Glomerular endothelial cell (primary cell): ENCODE measurements at regions not wholly inside any gene's neighbourhood (a gene's known extent, or its start where the extent isn't known, plus 50 kb on each side); places are given as distances from the start of the nearest gene placed in this dataset.

Source experiments
- DNase-seq: peaks from one replicate; pipeline ENCODE4 v3.0.0-alpha.2; 2011; ENCODE audit warnings: low read depth, low spot score; ENCODE audit errors: extremely low read depth

DNA sequence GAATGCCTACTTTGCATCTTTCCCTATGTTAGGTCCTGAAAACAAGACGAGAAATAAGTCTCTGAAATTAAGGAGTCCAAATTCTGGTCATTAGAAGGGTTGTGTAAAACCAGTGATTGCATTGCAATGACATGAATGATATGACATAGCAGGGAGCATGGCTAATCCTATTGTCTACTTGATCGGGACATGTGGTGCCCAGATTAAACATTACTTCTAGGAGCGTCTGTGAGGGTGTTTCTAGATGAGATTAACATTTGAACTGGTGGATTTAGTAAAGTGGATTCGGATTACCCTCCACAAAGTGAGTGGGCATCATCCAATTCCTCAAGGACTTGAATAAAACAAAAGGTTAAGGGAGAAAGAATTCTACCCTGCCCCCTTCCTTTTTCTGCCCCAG, 434.9 kb upstream of the KLF6 start:
- DNase-seq = no peak

DNA sequence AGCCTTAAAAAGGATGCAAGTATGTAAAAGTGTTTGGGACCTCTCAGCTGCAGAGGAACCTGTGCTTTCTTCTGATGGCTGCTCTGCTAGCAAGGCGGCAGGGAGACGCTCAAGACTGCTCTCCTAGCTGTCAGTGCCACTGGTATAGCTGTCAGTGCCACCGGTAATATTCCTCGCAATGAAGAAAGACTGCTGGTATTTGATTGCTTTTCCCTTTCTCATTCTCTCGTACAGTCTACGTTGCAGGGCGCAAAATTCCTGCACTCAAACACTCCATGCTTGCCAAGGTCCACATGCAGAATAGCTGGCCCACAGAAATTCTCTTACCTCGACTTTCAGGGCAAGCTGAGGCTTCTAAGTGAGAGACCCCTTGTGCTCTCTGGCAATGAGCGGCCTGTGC, 432.6 kb upstream of the KLF6 start:
- no peak for DNase-seq

DNA sequence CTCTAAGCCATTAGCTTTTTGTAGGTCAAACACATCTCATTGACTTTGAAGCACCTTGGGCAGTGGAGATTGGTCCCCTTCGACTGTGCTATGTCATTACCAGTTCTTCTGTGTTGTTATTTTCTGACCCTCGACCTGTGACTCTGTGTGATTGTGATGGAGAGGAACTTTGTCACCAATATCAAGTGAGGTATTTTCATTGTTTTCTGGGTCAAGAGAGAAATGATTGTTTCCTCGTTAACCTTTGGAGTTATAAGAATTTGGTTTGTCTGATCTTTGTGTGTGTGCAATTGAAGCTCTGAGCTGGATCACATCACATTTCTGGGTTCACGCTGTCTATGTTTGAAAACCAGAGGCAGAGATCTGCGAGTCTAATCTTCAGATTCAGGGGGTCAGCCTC, 432.2 kb upstream of the KLF6 start:
- no peak for DNase-seq

GRCh38 chr10:4216726-4217125, 431.7 kb upstream of the KLF6 start:
- DNase-seq = no peak

DNA sequence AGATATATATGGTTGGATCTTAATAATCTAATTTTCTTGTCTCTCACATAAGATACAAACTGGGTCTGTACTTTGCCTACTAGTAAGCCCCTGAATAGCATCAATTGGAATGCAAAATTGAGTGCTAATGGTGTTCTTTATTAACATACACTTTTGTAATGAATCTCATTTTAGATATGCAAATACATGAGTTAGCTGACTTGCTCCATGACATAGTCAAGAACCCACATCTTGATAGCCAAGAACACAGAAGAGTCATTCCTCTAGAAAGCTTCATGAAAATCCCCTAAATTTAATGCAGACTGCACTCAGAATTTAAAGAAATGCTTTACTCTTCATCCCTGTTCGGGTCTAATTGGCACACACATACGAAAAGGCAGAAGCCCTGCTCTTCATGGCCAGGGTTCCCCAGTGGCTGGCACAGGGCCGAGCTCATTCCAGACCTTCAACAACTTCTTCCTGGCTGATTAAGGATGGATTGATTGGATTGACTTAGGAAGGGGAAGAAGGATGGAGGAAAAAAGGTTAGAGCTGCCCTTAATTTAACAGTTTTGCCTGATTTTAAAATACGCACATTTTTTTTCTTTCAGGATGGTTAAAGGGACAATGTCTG, 431.1 kb upstream of the KLF6 start:
- no peak for DNase-seq

DNA sequence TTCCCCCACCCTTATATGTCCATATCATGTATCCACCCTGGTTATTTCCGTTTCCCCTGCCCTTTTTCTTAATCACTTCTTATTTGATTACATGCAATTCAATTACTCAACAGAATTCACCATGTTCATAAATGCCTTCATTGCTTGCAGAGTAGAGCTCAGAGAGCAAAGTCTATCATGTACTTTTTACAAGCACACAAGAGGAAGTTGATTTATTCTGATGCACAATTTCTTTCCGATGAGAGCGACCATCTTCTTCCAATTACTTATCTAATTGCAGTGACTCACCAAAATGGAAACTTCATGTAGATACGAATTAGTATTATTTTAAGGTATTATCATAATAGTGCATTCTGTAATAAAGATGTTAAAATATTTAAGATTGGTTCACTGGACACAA, 430.5 kb upstream of the KLF6 start:
- DNase-seq = no peak

GRCh38 chr10:4214908-4215307, 429.9 kb upstream of the KLF6 start:
- no peak for DNase-seq

GRCh38 chr10:4213441-4213840, 428.4 kb upstream of the KLF6 start:
- no peak for DNase-seq

DNA sequence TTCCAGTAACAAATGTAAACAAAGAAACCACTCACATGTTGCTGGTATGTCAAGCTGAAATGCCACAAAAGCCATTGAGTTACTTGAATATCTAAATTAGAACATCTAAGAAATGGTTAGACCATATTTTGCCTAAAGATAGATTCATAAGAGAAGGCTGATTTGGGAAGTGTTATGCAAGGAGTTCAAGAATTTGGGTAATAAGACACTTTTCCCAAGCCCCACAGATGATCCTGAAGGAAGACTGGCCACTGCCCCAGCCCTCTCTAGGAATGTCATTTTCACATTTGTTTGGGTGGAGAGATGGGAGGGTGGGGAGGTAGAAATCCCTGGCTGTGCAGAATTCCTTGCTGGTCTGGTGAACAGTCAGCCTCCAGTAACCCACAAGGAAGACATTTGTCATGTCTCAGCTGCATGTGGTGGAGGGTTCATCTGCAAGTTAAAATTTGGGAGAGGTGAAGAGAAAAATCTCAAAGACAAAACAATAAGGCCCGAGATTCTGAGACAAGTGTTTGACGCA, 427.2 kb upstream of the KLF6 start:
- no peak for DNase-seq

DNA sequence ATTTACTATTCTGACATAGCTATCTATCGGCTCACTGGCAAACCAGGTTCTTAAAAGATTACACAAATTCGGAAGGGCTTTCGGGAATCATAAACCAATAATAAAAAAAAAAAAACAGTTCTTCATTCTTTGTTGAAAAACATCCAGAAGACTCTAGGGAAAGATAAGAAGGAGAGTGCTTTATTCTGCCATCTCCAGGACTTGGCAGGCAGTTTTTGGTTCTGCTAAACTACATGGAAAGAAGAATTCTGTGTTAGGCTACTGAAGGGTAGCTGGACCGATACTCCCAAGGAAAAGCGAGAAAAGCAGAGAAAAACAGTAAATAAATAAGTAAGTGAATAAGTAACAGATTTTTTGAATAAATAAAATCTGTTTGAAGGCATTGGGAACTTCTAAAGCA, 423.5 kb upstream of the KLF6 start:
- DNase-seq = no peak

DNA sequence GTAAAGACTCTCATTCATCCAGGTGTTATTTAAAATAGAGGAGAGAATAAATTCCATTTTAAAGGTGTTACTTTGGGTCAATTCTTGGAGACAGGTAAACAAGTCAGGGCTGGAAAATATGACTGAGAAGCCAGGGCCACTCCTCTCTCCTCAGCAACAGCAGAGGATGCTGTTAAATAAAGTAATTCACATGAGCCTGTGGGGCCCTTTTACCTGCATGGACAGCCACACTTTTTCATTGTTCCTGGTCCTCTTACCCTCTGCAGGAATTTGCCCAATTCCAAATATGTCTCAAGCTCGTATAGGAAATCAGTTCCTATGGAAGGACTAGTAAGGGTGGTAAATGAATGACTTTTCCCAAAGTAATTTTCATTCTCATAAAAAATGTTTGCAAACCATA, 420.1 kb upstream of the KLF6 start:
- no peak for DNase-seq

DNA sequence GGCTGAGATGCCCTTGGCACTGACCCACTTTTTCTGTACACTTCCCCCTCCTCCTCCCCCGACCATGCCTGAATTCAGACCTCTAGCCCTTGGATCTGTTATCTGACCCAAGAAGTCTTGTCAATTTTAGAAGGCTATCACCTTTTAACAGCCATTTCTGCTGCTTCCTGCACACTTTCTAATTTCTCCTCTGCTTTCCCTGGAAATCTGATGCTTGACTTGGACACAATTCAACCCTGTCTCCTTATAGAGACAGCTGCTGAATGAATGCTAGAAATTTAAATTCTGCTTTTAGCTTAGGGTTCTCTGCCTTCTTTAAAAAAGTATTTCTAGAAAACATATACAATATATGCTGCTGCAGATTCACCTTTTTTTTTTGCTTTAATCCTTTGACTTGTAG, 417.9 kb upstream of the KLF6 start:
- no peak for DNase-seq

DNA sequence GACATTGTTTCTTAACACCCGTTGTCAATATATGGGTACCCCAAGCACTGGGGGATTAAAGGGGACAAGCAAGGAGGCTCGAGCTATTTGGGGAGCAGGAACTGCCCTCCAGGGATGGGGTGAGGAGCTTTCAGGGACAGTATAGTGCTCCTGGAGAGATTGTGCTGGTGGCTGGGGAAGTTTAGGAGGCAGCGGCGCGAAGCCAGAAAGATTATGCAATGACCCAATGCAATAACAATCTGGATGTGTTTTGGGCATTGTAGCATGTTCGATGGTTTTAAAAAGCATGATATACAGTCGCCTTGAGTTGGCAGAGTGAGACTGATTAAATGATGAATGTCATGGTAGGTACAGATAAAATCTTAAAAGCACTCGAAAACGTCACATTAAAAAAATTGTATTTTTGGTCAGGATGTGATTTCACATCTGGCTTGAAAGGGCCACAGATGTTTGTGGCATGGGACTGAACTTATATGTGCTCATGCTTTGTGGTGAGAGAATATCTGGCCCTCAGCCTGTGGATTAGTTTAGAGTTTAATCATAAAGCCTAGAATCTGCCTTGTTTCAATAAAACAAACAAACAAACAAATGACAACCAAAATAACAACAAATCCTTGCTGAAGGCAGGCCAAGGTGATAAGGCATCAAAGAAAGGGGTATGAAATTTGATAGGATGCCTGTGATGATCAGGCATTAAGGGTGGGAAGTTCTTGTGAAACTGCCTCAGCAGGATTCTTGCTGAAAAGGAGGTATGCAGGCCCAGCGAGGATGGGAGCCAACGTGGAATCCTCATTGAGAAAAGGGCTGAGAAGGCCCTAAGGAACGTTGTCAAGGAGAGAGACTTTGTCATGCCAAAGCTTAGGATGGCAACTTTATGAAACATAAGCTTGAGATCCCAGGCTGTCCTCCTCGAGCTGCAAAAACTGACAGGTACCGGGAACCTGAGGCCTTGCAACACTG, 417.1 kb upstream of the KLF6 start:
- DNase-seq = no peak

DNA sequence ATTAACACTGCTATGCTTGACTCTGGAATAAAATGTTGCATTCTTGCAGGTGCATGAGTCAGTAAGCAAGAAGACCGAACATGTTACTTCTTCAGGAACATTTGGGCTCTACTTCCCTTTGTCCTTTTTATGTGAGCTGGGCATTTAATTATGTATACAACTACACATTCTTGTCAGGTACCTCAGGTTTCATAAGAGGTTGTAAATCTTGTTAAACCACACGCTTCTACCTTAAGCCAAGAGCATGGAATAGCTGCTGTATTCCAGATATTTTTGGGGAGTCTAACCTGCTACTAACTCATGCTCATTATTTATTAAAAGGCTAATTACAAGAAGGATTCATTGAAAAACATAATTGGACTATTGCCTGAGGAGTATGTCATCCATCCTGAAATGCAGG, 414.2 kb upstream of the KLF6 start:
- DNase-seq = no peak

DNA sequence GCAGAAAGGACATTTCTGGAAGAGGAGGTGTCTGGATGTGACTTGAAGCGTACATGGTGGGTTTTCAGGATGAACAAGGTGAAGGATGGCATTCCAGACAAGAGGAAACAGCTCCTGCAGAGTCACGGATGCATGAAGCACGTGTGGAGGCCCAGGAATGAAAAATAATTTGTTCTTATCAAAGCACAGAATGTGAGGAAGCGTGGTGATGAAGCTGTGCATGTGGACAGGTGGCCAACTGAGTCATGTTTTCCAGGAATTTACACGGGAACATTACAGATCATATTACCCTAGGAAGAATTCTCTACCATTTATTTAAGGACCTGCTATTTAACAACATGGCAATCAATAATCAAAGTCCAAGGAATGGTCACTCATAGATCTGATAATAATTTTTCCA, 413.2 kb upstream of the KLF6 start:
- no peak for DNase-seq

GRCh38 chr10:4197676-4198075, 412.7 kb upstream of the KLF6 start:
- no peak for DNase-seq

GRCh38 chr10:4196771-4197390, 411.9 kb upstream of the KLF6 start:
- DNase-seq = no peak

- no peak for DNase-seq
These were observed 411.2 kb upstream of the KLF6 start for GRCh38 chr10:4196183-4196582.

DNA sequence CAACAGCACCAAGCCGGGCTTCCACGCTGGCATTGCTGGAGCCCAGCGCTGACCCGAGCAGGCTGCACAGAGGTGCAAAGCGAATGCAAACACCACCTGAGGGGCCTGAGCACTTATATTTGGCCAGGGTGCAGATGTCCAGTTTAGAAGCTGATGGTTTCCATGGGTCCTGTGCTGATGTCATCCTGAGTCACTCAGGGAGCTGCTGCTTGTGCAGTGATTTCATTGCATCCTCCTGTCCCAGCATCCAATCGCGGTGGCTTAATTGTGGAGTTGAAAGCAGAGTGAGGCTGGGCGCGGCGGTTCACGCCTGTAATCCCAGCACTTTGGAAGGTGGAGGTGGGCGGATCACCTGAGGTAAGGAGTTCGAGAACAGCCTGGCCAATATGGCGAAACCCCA, 410.2 kb upstream of the KLF6 start:
- DNase-seq = no peak

DNA sequence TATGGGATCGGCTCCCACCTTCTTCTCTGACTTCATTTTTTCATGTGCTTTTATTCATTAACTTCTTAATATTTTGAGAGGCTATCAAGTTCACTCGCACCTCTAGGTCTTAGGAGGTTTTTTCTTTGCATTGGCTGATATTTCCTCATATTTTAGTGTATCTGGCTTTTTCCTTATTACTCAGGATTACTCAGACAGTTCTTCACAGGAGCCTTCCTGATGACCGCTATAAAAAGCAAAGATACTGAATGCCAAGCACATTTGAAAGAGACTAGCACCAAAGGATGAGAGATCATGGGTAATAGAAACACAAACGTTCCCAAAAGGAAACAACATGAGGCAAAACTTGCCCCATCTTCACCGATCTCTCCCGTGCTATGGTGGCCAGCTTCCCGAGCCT, 409.2 kb upstream of the KLF6 start:
- no peak for DNase-seq

- no peak for DNase-seq
These were observed 406.9 kb upstream of the KLF6 start for GRCh38 chr10:4191894-4192293.

- no peak for DNase-seq
These were observed 406.3 kb upstream of the KLF6 start for GRCh38 chr10:4191354-4191753.
